Activated CD8-positive, alpha-beta memory T cell treated with anti-CD3 and anti-CD28 coated beads for 48 hours (primary cell): ENCODE measurements at regions not wholly inside any gene's neighbourhood (a gene's known extent, or its start where the extent isn't known, plus 50 kb on each side); places are given as distances from the start of the nearest gene placed in this dataset.
"Not testable (repeated sequence)": the region's sequence is repeated elsewhere in the genome, so short reads cannot be mapped to it uniquely, and the experiment has no call there.

Source experiments
- DNase-seq, 3 experiments: peaks; one replicate each; pipeline ENCODE4 v3.0.0-alpha.2; 2020; ENCODE audit warnings: low read depth in 2 of 3, low spot score in 2 of 3

DNA sequence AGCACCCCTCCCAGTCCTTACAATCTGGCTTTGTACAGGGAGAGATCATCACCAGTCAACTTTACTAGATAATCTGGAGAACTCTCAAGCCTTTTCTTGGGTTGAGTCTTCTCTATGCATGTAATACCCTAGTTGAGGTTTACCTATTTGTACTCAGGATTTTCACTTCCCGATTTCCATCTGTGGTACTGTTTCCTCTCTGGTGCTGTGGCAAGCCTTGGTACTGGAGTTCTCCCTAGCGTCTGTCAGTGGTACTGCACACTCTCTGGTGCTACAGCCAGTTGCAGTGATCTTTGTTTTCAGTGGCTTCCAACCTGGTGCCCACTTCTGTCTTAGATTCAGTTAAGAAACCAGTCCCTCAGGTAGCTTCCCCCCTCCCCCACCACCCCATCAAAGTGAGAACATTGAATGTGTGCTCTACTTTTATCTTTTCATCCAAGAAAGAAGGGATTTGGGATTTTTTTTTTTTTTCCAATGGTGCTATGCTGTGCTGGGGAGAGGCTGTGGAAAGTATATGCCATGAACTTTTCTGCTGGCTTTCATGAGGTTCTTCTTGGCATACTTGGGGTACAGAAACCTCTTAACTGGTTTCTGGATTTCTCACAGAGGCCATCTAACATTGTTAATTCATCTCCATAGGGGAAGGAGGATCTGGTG is 69.4 kb upstream of the EVL start:
- peak; percentile 4 to 33 (median 17) for DNase-seq

DNA sequence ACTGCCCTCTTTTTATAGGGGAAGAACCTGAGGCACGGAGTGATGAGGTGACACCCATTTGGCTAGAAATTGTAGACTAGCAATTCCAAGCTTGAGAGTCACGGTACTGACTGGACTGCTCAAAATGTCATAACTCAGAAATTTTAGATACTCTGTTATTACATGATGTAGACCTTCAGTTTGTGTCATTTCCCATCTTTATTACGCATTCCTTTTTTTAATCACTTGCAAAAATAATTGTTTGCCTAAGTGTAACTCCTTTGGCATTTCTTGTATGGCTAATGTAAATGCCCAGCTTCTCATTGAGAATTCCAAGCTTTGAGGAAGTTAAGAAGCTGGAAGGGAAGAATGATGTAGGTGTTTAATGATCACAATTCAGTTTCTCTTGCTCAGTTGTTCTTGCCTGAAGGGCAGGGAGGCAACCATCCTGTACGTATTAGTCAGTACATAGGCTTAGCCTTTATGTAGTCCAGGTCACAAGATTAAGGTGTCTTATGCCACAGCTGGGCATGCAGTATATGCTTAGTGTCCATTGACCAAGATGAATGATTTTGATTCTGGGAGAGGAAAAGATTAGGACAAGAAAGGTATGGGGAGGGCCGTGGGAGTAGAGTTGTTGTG is 68.2 kb upstream of the EVL start:
- DNase-seq: no peak

DNA sequence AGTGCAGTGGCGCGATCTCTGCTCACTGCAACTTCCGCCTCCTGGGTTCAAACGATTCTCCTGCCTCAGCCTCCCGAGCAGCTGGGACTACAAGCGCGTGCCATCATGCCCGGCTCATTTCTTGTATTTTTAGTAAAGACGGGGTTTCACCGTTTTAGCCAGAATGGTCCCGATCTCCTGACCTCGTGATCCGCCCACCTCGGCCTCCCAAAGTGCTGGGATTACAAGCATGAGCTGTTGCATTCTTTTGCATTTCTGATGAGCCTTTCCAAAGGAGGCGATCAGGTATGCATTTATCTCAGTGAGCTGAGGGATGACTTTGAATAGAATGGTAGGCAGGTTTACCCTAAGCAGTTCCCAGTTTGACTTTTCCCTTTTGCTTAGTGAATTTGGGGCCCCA is 64.8 kb upstream of the EVL start:
- not testable (repeated sequence) for DNase-seq

DNA sequence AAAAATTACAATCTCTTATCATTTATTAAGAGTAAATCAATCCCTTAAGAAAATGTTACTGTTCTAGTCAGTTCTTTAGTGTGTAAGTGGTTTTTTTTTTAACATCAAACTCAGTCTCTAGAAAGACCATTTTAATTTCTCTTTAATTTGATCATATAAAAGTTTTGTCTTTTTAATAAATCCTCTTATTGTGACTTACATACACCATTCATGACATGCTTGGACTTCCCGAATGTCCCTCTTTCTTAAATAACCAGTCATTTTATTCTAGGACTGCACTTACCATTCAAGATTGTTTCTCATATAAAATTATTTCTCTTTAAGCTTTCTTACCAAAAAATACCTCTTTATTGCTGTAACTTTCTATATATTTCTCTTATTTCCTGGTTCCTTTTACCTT is 60.8 kb upstream of the EVL start:
- no peak for DNase-seq

DNA sequence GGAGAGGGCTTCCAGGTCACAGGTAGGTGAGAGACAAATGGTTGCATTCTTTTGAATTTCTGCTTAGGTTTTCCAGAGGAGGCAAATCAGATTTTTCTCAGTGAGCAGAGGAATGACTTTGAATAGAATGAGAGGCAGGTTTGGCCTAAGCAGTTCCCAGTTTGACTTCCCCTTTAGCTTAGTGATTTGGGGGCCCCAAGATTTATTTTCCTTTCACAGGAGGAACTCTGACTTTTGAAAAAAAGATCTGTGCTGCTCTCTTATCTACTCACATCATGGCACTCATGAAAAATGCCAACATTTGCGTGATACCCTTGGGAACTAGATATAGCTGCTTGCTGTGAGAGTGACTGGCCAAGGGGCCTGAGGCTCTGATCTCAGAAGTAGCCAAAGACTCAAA is 58.0 kb upstream of the EVL start:
- DNase-seq: no peak

DNA sequence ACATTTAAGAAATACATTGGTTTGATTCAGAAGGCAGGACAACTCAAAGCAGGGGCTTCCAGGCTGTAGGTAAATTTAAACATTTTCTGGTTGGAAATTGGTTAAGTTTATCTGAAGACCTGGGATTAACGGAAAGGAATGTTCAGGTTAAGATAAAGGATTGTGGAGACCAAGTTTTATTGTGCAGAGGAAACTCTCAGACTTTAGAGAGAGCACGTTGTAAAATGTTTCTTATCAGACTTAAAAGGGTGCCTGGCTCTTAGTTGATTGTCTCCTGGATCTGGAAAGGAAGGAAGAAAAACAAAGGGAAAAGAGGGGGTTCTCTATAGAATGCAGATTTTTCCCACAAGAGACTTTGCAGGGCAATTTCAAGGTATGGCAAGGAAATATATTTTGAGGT is 55.4 kb upstream of the EVL start:
- not testable (repeated sequence) for DNase-seq

DNA sequence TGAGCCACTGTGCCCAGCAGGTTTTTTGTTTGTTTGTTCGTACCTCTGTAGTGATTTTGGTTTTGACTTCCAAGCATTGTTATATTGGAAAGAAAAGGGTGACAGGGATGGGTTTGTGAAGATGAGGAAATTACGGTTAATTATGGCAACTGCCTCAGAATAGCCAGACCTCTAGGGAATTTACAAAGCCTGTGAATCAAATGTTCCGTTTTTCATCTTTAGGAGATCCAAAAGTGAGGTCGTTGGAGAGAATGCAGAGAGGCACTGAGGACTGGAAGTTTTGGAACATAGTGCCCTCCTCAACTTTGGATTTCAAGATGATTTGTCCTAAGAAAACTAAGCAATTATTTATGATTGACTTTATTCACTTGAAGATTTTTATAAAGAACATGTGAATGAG is 54.5 kb upstream of the EVL start:
- DNase-seq: no peak

DNA sequence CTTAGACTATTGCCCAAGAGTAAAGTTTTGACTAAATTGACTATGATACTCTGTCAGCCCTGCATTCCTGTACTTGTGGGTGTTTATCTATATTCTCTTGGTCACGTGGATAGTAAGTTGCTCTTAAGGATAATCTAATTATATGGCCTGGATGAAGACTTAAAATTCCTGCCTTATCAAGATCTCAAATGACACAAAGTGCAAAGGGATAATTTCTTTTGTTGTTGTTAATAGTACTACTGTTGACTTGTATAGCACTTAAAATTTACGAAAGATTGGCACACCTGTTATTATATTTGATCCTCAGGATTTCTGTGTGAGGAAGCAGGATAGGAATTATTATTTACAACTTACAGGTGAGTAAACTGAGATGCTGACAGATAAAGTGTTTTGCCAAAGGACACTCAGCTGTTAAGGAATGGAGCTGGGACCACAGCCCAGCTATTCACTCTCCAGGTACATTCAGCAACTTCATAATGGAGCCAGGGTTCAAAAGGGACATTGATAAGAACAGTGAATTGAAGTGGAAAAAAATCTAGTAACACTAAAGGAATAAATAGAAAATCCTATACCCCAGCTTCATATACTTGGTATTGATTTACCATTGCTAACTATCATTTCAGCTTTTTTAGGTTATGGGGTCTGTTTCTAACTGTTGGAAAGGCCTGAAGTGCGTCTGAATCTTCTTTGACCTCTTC is 53.4 kb upstream of the EVL start:
- no peak for DNase-seq

DNA sequence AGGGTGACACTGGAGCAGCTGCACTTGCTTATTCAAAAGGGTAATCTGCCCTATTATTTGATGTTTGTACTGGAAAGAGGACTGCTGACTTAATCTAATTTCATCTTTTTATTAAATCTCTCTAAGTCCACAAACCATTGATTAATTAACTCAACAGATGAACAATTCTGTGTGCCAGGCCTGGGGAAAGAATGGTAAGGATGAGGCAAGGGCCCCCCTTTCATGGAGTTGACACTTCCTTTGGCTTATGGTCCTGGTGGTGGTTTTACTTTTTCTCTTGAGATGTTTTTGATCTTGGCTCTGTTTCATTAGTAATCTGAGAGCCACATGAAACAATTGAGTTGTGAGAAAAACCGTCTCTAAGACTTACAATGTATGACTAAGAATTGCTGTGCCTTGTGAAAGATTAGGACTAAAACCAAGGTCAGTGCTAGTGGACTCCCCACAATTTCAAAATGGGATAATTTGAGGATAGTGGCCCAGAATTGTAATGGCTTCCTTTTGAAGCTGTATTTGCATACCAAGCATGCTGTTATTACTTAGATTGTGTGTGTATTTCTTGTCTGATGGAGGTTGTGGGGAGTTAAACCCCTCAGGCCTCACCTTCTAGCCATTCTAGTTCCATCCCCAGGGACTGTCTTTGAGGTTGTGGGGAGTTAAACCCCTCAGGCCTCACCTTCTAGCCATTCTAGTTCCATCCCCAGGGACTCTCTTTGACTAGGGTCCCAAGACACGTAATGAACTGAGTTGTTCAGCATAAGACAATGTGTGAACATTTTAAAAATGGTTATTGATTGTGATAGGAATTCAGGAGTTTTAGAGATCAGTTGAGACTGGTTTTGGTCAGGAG is 52.5 kb upstream of the EVL start:
- DNase-seq: no peak

DNA sequence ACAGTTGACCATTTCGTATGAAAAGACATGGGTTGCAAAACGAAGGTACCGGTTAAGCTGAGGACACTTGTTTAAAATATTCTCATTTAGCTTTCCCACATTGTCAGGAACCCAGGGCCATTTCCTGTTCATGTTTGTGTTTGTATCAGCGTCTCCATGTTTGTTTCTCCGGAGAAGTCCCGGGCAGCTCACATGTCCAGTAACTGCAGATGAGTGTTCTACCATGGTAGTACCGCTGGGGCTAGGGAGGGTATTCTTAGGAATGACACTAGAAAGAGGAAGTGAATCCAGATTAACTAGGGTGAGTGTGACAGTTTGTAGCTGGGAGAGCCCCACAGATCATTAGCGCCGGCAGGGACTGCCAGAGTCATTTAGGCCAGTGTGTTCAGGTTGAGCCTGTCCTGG is 50.0 kb upstream of the EVL start:
- no peak for DNase-seq
